RPMI7951 (cell line): ENCODE measurements at regions not wholly inside any gene's neighbourhood (a gene's known extent, or its start where the extent isn't known, plus 50 kb on each side); places are given as distances from the start of the nearest gene placed in this dataset.
A peak's percentile ranks its signal among the peaks of the same experiment; 100 is the strongest.

Experiments
- DNase-seq: peaks from one replicate; pipeline ENCODE4 v3.0.0-alpha.2; 2012; ENCODE audit warnings: low read depth

DNA sequence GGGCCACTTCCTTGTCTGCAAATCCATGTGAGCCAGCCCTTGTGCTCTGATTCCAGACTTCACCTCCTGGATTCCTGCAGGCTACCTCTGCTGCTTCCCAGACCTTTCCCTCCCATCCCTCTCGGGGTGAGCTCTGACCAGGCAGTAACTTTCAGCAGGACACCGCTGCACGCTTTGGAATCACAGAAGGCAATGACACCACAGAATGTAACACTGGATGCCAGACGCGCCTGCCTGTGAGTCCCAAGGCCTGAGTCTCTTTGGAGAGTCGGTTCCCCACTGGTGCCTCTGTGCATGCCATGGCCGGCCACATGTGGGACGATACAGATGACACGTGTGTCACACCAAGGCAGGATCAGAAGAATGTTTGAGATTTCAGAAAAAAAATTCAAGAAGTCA, 89.7 kb upstream of the ERRFI1 start:
- no peak for DNase-seq

- no peak for DNase-seq
These were observed 89.1 kb upstream of the ERRFI1 start for GRCh38 chr1:8115031-8115768.

DNA sequence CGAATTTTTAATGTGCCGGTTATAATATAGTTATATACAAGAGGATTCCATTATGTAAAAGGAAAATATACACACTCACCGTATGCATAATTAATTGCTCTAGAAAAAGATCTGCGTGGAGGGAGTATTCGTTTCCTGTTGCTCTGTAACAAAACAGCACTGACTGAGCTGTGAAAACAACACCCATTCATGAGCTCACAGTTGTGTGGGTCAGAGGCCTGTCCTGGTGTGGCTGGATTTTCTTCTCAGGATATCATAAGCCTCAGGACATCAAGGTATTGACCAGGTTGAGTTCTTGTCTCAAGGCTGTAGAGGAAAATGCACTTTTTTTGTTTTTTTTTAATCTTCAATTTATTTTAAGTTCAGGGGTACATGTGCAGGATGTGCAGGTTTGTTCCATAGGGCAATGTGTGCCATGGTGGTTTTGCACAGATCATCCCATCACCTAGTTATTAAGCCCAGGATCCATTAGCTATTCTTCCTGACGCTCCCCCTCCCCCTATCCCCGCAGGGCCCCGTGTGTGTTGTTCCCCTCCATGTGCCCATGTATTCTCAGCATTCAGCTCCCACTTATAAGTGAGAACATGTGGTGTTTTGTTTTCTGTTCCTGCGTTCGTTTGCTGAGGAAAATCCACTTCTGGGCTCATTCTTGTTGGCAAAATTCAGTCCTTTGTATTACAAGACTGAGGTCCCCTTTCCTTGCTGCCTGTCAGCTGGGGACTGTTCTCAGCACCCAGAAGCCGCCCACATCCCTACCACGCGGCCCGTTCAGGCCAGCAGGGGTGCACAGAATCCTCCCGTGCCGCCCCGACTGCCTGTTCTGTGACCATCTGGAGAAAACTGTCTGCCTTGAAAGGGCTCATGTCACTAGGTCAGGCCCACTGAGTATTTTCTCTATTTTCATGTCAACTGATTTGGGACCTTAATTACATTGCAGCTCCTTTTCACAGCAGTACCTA, 87.4 kb upstream of the ERRFI1 start:
- DNase-seq, result peak; percentile 23

GRCh38 chr1:8112611-8113261, 86.6 kb upstream of the ERRFI1 start:
- DNase-seq, result no peak

GRCh38 chr1:8111560-8111959, 85.5 kb upstream of the ERRFI1 start:
- DNase-seq, result no peak

DNA sequence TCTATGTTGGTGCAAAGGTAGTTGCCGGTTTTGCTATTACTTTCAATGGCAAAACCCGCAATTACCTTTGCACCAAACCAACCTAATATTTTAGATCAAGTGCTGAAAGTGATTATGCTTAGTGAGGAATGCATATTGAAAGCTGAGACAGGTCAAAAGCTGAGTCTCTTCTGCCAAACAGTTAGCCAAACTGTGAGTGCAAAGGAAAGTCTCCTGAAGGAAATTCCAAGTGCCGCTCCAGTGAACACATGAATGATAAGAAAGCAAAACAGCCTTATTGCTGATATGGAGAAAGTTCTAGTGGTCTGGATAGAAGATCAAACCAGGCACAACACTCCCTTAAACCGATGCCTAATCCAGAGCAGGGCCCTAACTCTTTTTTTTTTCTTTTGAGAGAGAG, 83.1 kb upstream of the ERRFI1 start:
- no peak for DNase-seq

DNA sequence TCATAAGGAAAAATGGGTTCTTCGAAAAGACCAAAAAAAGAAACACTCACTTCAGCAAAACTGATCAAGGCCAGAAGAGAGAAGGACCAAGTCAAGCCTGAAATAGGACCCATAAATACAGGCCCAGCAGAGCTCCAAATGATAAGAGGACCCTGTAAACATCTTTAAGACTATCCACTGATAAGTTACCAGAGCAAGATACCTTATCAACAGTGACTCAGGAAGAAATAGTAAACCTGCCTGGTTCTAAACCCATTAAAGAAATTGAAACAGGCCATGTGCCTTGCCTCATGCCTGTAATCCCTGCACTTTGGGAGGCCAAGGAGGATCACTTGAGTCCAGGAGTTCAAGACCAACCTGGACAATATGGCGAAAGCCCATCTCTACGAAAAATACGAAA, 81.8 kb upstream of the ERRFI1 start:
- no peak for DNase-seq

- no peak for DNase-seq
These were observed 78.4 kb upstream of the ERRFI1 start for GRCh38 chr1:8104278-8105236.

DNA sequence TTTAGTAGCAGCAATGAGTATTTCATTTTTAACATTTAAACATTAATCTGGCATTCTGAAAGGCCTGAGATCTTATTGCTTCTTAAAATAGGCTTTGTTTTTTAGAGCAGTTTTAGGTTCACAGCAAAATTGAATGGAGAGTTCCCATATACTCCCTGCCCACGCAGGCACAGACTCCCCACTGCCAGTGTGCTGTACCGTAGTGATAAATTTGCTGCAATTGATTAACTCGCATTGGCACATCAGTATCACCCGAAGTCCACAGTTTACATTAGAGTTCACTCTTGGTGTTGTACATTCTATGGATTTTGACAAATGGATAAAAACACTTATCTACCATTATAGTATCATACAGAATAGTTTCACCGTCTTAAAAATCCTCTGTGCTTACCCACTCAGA, 71.8 kb upstream of the ERRFI1 start:
- no peak for DNase-seq

- DNase-seq, result peak; percentile 97
These were observed 71.1 kb upstream of the ERRFI1 start for GRCh38 chr1:8097077-8097799.

GRCh38 chr1:8096105-8097011, 70.2 kb upstream of the ERRFI1 start:
- DNase-seq, result peak; percentile 86

DNA sequence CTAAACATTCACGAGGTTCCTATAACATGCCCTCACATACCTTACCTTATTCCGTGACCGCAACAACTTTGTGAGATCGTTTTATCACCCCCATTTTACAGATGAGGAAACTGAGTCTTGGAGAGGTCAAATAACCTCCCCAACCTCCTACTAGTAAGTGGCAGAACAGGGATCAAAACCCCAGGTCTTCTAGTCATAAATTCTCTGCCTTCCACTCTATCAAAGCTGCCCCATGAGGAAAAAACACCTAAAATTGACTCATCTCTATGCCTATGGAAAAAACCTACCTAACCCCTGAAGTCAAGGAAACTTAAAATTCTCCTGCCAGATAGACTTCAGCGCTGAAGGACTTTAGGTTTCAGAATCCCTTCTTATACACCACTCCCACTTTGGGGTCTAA, 69.5 kb upstream of the ERRFI1 start:
- DNase-seq, result no peak

GRCh38 chr1:8094481-8095241, 68.6 kb upstream of the ERRFI1 start:
- DNase-seq, result peak; percentile 92

DNA sequence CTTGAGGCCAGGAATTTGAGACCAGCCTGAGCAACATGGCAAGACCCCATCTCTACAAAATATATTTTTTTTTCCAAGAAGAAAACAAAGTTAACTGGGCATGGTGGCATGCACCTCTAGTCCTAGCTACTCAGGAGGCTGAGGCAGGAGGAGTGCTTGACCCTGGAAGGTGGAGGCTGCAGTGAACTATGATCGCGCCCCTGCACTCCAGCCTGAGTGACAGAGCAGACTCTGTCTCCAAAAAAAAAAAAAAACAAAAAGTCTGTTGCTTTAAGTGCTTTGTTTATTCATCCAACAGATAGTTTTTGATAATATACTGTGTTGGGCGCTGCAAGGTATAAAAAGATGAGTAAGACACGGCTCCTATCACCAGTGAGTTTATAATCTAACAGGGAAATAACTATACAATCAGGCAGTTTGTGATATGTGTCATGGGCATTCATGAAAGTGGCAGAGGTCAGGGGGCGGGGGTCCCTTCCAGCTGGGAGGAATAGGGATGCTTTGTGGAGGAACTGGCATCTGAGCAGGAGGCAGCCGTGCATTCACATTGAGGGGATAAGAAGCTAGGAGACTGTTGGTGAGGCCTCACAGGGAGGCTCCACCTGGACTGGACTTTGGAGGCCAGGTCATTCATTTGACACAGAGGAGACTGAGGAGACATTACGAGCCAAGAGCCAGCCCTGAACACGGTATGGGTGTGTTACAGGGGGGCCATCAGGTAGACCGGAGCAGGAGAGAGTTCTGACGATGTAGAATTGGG, 67.3 kb upstream of the ERRFI1 start:
- DNase-seq, result no peak

DNA sequence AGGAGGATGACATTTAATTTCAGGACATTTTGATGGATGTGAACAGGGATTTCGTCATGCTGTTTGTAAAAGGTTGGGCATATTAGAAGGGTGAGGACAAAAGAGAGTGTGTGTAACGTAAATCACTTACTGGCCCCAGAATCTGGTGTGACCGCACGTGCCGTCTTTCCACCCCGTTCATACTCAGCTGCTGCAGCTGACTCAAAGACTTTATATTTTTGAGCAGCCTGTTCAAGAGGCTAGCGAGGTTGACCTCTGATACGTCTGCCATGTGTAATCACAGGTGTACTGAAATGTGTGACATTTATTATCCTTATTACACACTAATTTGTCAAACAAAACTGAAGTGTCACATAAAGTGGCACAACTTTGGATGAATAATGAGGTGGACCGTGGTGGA, 66.5 kb upstream of the ERRFI1 start:
- no peak for DNase-seq

GRCh38 chr1:8091691-8092090, 65.6 kb upstream of the ERRFI1 start:
- peak; percentile 87 for DNase-seq

GRCh38 chr1:8090241-8090702, 64.2 kb upstream of the ERRFI1 start:
- DNase-seq, result peak; percentile 95
